ENCODE measurements at regions not wholly inside any gene's neighbourhood (a gene's known extent, or its start where the extent isn't known, plus 50 kb on each side); places are given as distances from the start of the nearest gene placed in this dataset.

GRCh38 chr4:96354036-96354712 is 514.3 kb downstream of the PDHA2 start:
- TF ChIP-seq, protein P1, sequence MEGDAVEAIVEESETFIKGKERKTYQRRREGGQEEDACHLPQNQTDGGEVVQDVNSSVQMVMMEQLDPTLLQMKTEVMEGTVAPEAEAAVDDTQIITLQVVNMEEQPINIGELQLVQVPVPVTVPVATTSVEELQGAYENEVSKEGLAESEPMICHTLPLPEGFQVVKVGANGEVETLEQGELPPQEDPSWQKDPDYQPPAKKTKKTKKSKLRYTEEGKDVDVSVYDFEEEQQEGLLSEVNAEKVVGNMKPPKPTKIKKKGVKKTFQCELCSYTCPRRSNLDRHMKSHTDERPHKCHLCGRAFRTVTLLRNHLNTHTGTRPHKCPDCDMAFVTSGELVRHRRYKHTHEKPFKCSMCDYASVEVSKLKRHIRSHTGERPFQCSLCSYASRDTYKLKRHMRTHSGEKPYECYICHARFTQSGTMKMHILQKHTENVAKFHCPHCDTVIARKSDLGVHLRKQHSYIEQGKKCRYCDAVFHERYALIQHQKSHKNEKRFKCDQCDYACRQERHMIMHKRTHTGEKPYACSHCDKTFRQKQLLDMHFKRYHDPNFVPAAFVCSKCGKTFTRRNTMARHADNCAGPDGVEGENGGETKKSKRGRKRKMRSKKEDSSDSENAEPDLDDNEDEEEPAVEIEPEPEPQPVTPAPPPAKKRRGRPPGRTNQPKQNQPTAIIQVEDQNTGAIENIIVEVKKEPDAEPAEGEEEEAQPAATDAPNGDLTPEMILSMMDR (IDR thresholded peaks at IDR 0.05 in 2 of 3, conservative IDR thresholded peaks at IDR 0.05 in 1 of 3; ENCODE audit: borderline replicate concordance in 1 of 3, insufficient read depth in 1 of 3, low read depth in 2 of 3, low read length in 2 of 3) = no peak
- no peak for TF ChIP-seq EGR1 (IDR thresholded peaks at IDR 0.05; ENCODE audit: low read depth)
- no peak for TF ChIP-seq POLR2A (IDR thresholded peaks at IDR 0.05; ENCODE audit: borderline replicate concordance, extremely low read depth, insufficient read depth, insufficient read length)
- no peak for TF ChIP-seq ZBTB33 (IDR thresholded peaks at IDR 0.05; ENCODE audit: extremely low read depth, insufficient replicate concordance, low read length)
- no peak for TF ChIP-seq SRF (IDR thresholded peaks at IDR 0.05; ENCODE audit: low read depth)
- no peak for TF ChIP-seq SIN3A (IDR thresholded peaks at IDR 0.05; ENCODE audit: low read depth)
- TF ChIP-seq POLR2AphosphoS5 (IDR thresholded peaks at IDR 0.05; ENCODE audit: low read depth, low read length) = no peak
- TF ChIP-seq RAD21 (IDR thresholded peaks at IDR 0.05; ENCODE audit: low read depth) = no peak
- TF ChIP-seq CBX3 (IDR thresholded peaks at IDR 0.05; ENCODE audit: low read depth) = no peak
